Adrenal gland (tissue), 9 donors: ENCODE measurements at regions not wholly inside any gene's neighbourhood (a gene's known extent, or its start where the extent isn't known, plus 50 kb on each side); places are given as distances from the start of the nearest gene placed in this dataset.

Experiments used
- DNase-seq, 7 donors: peaks; one replicate each; pipeline ENCODE4 v3.0.0-alpha.2; 2019 to 2020
- H3K27ac ChIP-seq, 5 donors: fragments of 200-600 bp; sonication (generic) in 4 of 5; 1 replicate in 3 of 5; 2 replicates in 2 of 5; pipeline versions ENCODE4 v1.5.1 to v1.8.0; 2016 to 2020; ENCODE audit warnings: mild to moderate bottlenecking in 1 of 5
- H3K27me3 ChIP-seq: fragments of 200-600 bp; 2 replicates; pipeline ENCODE4 v1.8.0; 2021
- H3K36me3 ChIP-seq, 2 donors: fragments of 200-600 bp; replicated peaks in 1 of 2; 1 replicate in 1 of 2; 2 replicates in 1 of 2; pipeline versions ENCODE4 v1.5.1 to v1.8.0; 2018 to 2022
- H3K4me1 ChIP-seq, 2 donors: fragments of 200-600 bp; replicated peaks in 1 of 2; 1 replicate in 1 of 2; 2 replicates in 1 of 2; pipeline versions ENCODE4 v1.5.1 to v1.8.0; 2018 to 2021
- H3K4me3 ChIP-seq, 4 donors: fragments of 200-600 bp; sonication (generic) in 3 of 4; one replicate each; pipeline ENCODE4 v1.5.1; 2016 to 2018
- H3K9me3 ChIP-seq, 3 donors: fragments of 200-600 bp; sonication (generic) in 1 of 3; replicated peaks in 1 of 3; 1 replicate in 2 of 3; 2 replicates in 1 of 3; pipeline versions ENCODE4 v1.5.1 to v1.8.0; 2016 to 2021
- CTCF ChIP-seq, 6 experiments: fragments of 450-650 bp in 4 of 6; fragments of 200-600 bp in 2 of 6; sonication (generic) in 1 of 6; IDR thresholded peaks; 1 replicate in 5 of 6; 2 replicates in 1 of 6; pipeline versions ENCODE4 v1.5.1 to v1.8.0; 2016 to 2021; ENCODE audit warnings: antibody characterized with exemption in 6 of 6, mild to moderate bottlenecking in 2 of 6, moderate library complexity in 1 of 6
- POLR2A ChIP-seq, 2 donors: fragments of 450-650 bp; IDR thresholded peaks; one replicate each; pipeline ENCODE4 v1.6.1; 2017; ENCODE audit warnings: antibody characterized with exemption in 2 of 2, mild to moderate bottlenecking in 2 of 2, moderate library complexity in 1 of 2
- WGBS, 4 donors: extraction: QIAGEN DNeasy Blood & Tissue Kit in 2 of 4; methylation state at CpG; one replicate each; pipeline versions ENCODE4 v1.1.5 to v1.1.7; 2013 to 2017; 5-methylcytosine and 5-hydroxymethylcytosine counted together
- intact Hi-C, 2 donors: fragments of 100-400 bp; cut with DNase I; formaldehyde crosslinking; loops; one replicate each; pipeline versions ENCODE4 v1.14.1 to v1.15.0; 2022 to 2023
- donor health status: healthy with polysubstance abuse.
- donor health status: Bipolar disorder and iron deficiency.
- donor health status: DM: yes; HTN: yes; CAD: no.
- donor health status: DM: no; HTN: no; CAD: no.
- donor health status: DM: no; HTN: no; CAD: no.

- Histone ChIP-seq H3K27me3 (no peaks in the 10 kb centered on the region), H3K4me3 (no peak overlapping the region), H3K9me3 (no peaks in the 10 kb centered on the region), H3K27ac (no peak overlapping the region), H3K4me1 (no peaks in the 10 kb centered on the region), H3K36me3 (no peaks in the 10 kb centered on the region)
- TF ChIP-seq CTCF (IDR thresholded peaks at IDR 0.05) (no peak), POLR2A (IDR thresholded peaks at IDR 0.05) (no peak)
- DNase-seq, result no peak
- intact Hi-C loops, result no loop called here
- 48 to 65% (median 58%) methylated on average over 2 of the region's 2 CpGs for WGBS, 4 donors
These were observed 123.9 kb upstream of the ARGLU1 start for GRCh38 chr13:106691861-106692260.

- WGBS, 4 donors, result 48 to 58% (median 51%) methylated on average over 5 of the region's 5 CpGs
- Histone ChIP-seq H3K36me3 (no peaks in the 10 kb centered on the region), H3K27me3 (no peaks in the 10 kb centered on the region), H3K27ac (peak overlapping the region in 1 of 5 donors; percentile 62), H3K9me3 (no peaks in the 10 kb centered on the region), H3K4me1 (no peaks in the 10 kb centered on the region), H3K4me3 (no peak overlapping the region)
- TF ChIP-seq CTCF (IDR thresholded peaks at IDR 0.05) (no peak), POLR2A (IDR thresholded peaks at IDR 0.05) (no peak)
- intact Hi-C loops, result no loop called here
- no peak for DNase-seq
These were observed 123.4 kb upstream of the ARGLU1 start for GRCh38 chr13:106691341-106691740.

GRCh38 chr13:106690779-106691178 lies 122.8 kb upstream of the ARGLU1 start:
- intact Hi-C loops, result no loop called here
- 28 to 55% (median 49%) methylated on average over 6 of the region's 6 CpGs for WGBS, 4 donors
- H3K9me3 ChIP-seq, result no peaks in the 10 kb centered on the region
- peak overlapping the region in 1 of 5 donors; percentile 62 for H3K27ac ChIP-seq
- DNase-seq, result peak in 5 of 7 donors; percentile 15 to 64 (median 28)
- no peaks in the 10 kb centered on the region for H3K27me3 ChIP-seq
- H3K4me1 ChIP-seq, result no peaks in the 10 kb centered on the region
- no peak overlapping the region for H3K4me3 ChIP-seq
- TF ChIP-seq POLR2A (IDR thresholded peaks at IDR 0.05) (no peak), CTCF (IDR thresholded peaks at IDR 0.05) (no peak)
- no peaks in the 10 kb centered on the region for H3K36me3 ChIP-seq

- no peaks in the 10 kb centered on the region for H3K9me3 ChIP-seq
- no peak for TF ChIP-seq POLR2A (IDR thresholded peaks at IDR 0.05)
- no peak for TF ChIP-seq CTCF (IDR thresholded peaks at IDR 0.05)
- H3K36me3 ChIP-seq, result no peaks in the 10 kb centered on the region
- no peaks in the 10 kb centered on the region for H3K4me1 ChIP-seq
- no peaks in the 10 kb centered on the region for H3K27me3 ChIP-seq
- DNase-seq, result no peak
- H3K4me3 ChIP-seq, result no peak overlapping the region
- H3K27ac ChIP-seq, result peak overlapping the region in 1 of 5 donors; percentile 61
- intact Hi-C loops, result no loop called here
- 62 to 72% (median 68%) methylated on average over 1 of the region's 1 CpG for WGBS, 4 donors
These were observed 122.0 kb upstream of the ARGLU1 start for GRCh38 chr13:106689906-106690305.
